GM12892 (cell line): ENCODE measurements at regions not wholly inside any gene's neighbourhood (a gene's known extent, or its start where the extent isn't known, plus 50 kb on each side); places are given as distances from the start of the nearest gene placed in this dataset.
"Not testable (repeated sequence)": the region's sequence is repeated elsewhere in the genome, so short reads cannot be mapped to it uniquely, and the experiment has no call there.

ENCODE experiments used
- POLR2A ChIP-seq: IDR thresholded peaks from 2 replicates; pipeline ENCODE4 v1.6.1; 2011; ENCODE audit warnings: low read depth, low read length, control low read depth
- POLR2AphosphoS5 ChIP-seq: IDR thresholded peaks from 2 replicates; pipeline ENCODE4 v1.6.1; 2011; ENCODE audit warnings: low read depth, low read length, control low read depth
- TAF1 ChIP-seq: IDR thresholded peaks from 2 replicates; pipeline ENCODE4 v1.6.1; 2011; ENCODE audit warnings: low read depth, mild to moderate bottlenecking, control low read depth, low read length, borderline replicate concordance

DNA sequence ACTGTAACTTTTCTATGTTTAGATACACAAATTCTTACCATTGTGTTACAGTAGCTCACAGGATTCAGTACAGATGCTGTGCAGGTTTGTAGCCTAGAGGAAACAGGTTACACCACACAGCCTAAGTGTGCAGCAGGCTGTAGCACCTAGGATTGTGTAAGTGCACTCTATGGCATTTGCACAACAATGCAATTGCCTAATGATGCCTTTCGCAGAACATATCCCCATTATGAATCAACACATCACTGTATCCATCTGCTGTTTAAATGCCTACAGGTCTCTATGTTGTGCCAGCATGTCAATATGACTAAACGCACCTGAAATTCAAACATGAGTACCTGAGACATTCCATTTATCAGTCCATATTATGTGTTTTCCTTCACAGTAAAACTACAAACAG lies 138.0 kb upstream of the VOPP1 start:
- TF ChIP-seq POLR2AphosphoS5, POLR2A, TAF1: not testable (repeated sequence)
